ENCODE measurements at regions not wholly inside any gene's neighbourhood (a gene's known extent, or its start where the extent isn't known, plus 50 kb on each side); places are given as distances from the start of the nearest gene placed in this dataset.

- H3K9me3 Mint-ChIP-seq = no peaks in the 10 kb centered on the region
- Histone ChIP-seq H3K4me1 (no peaks in the 10 kb centered on the region), H4K20me1 (ENCODE audit: low read depth) (no peaks in the 10 kb centered on the region), H3K27me3 (no peaks in the 10 kb centered on the region), H3K79me2 (ENCODE audit: low read depth) (no peaks in the 10 kb centered on the region), H3K9ac (no peak overlapping the region), H3K36me3 (no peaks in the 10 kb centered on the region), H3K27ac (no peak overlapping the region), H3K4me2 (no peak overlapping the region), H2AFZ (replicated peaks) (no peak overlapping the region), H3K9me3 (ENCODE audit: low read depth) (no peaks in the 10 kb centered on the region), H3F3A (ENCODE audit: low read depth) (no peaks in the 10 kb centered on the region), H3K4me3 (no peak overlapping the region)
- H3K36me3 Mint-ChIP-seq = no peaks in the 10 kb centered on the region
- no peak overlapping the region for H3K27ac Mint-ChIP-seq
- peaks cover 3% of the 10 kb centered on the region for H3K4me1 Mint-ChIP-seq
- DNase-seq (ENCODE audit: low spot score) = no peak
- H3K27me3 Mint-ChIP-seq (ENCODE audit: insufficient read depth, low read depth) = peaks cover 9% of the 10 kb centered on the region
- TF ChIP-seq EZH2phosphoT487 (IDR thresholded peaks at IDR 0.05) = no peak
- TF ChIP-seq CTCF (IDR thresholded peaks at IDR 0.05) = no peak
- TF ChIP-seq EZH2 (IDR thresholded peaks at IDR 0.05) = no peak
- H3K4me3 Mint-ChIP-seq = no peak overlapping the region
These were observed 126.3 kb upstream of the CXCL12 start for GRCh38 chr10:44511166-44511565.

GRCh38 chr10:44511601-44512000 lies 126.7 kb upstream of the CXCL12 start:
- Histone ChIP-seq H4K20me1 (ENCODE audit: low read depth) (no peaks in the 10 kb centered on the region), H3K4me3 (no peak overlapping the region), H3K4me2 (no peak overlapping the region), H3K27me3 (no peaks in the 10 kb centered on the region), H3K9me3 (ENCODE audit: low read depth) (no peaks in the 10 kb centered on the region), H3K9ac (no peak overlapping the region), H2AFZ (replicated peaks) (no peak overlapping the region), H3K27ac (no peak overlapping the region), H3F3A (ENCODE audit: low read depth) (no peaks in the 10 kb centered on the region), H3K36me3 (no peaks in the 10 kb centered on the region), H3K4me1 (no peaks in the 10 kb centered on the region), H3K79me2 (ENCODE audit: low read depth) (no peaks in the 10 kb centered on the region)
- TF ChIP-seq CTCF (IDR thresholded peaks at IDR 0.05) = no peak
- TF ChIP-seq EZH2phosphoT487 (IDR thresholded peaks at IDR 0.05) = no peak
- TF ChIP-seq EZH2 (IDR thresholded peaks at IDR 0.05) = no peak
- H3K9me3 Mint-ChIP-seq = no peaks in the 10 kb centered on the region
- DNase-seq (ENCODE audit: low spot score) = no peak
- H3K27ac Mint-ChIP-seq = no peak overlapping the region
- H3K27me3 Mint-ChIP-seq (ENCODE audit: insufficient read depth, low read depth) = peaks cover 9% of the 10 kb centered on the region
- no peak overlapping the region for H3K4me3 Mint-ChIP-seq
- H3K4me1 Mint-ChIP-seq = peaks cover 3% of the 10 kb centered on the region
- H3K36me3 Mint-ChIP-seq = no peaks in the 10 kb centered on the region

- peaks cover 3% of the 10 kb centered on the region for H3K4me1 Mint-ChIP-seq
- no peaks in the 10 kb centered on the region for H3K27me3 ChIP-seq
- no peaks in the 10 kb centered on the region for H3K79me2 ChIP-seq (ENCODE audit: low read depth)
- H3K4me1 ChIP-seq = no peaks in the 10 kb centered on the region
- H3K27ac Mint-ChIP-seq = no peak overlapping the region
- no peak overlapping the region for H3K4me3 Mint-ChIP-seq
- no peak overlapping the region for H3K9ac ChIP-seq
- H3K36me3 ChIP-seq = no peaks in the 10 kb centered on the region
- TF ChIP-seq EZH2 (IDR thresholded peaks at IDR 0.05) (no peak), CTCF (IDR thresholded peaks at IDR 0.05) (no peak), EZH2phosphoT487 (IDR thresholded peaks at IDR 0.05) (no peak)
- no peaks in the 10 kb centered on the region for H3F3A ChIP-seq (ENCODE audit: low read depth)
- H3K9me3 ChIP-seq (ENCODE audit: low read depth) = no peaks in the 10 kb centered on the region
- H3K9me3 Mint-ChIP-seq = no peaks in the 10 kb centered on the region
- no peak overlapping the region for H3K4me2 ChIP-seq
- no peak overlapping the region for H3K27ac ChIP-seq
- no peak overlapping the region for H2AFZ ChIP-seq (replicated peaks)
- H3K36me3 Mint-ChIP-seq = no peaks in the 10 kb centered on the region
- no peak overlapping the region for H3K4me3 ChIP-seq
- H4K20me1 ChIP-seq (ENCODE audit: low read depth) = no peaks in the 10 kb centered on the region
- H3K27me3 Mint-ChIP-seq (ENCODE audit: insufficient read depth, low read depth) = peaks cover 7% of the 10 kb centered on the region
- DNase-seq (ENCODE audit: low spot score) = no peak
These were observed 127.6 kb upstream of the CXCL12 start for GRCh38 chr10:44512431-44513022.
